ENCODE measurements at regions not wholly inside any gene's neighbourhood (a gene's known extent, or its start where the extent isn't known, plus 50 kb on each side); places are given as distances from the start of the nearest gene placed in this dataset.

DNA sequence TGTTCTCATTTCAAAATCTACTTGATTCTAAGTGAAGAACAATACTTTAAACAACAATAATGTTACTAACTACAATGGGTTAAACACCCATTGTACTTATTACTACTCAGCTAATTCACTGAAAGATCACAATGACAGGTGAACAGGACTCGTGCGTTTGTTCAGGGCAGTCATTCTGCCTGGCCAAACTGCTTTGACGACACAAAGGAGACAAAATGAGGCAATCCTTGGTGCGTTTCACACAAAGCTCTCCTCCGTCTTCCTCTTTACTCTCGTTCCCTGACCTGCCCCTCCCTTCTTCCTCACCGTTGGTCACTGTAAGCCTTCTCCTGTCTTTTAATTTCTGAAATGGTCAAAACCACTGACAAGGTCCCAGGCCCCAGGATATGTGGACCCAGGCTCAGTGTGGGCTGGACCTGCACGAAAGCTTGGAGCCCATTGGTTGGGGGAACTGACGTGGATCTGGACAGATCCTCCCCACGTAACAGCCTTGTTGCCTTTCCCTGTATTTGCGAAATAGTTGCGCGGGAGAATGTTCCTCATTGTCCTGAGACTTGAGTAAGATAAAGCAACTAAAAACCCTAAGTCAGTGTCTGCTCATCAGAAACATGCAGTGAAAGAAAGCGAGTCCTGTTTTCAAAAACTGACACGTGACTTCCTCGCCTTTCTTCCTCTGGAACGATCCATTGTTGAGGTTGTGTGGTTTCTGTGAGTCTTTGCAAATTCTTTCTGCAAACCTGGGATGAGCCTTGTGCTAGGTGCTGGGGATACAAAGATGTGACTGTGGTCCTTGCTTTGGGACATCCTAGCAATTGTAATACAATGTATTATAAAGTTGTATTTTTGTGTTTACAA, 147.1 kb upstream of the RGMA start:
- no peak for DNase-seq (ENCODE audit: low read depth)

- no peak for DNase-seq (ENCODE audit: low read depth)
Observed at GRCh38 chr15:93235269-93235668, 146.3 kb upstream of the RGMA start.

DNA sequence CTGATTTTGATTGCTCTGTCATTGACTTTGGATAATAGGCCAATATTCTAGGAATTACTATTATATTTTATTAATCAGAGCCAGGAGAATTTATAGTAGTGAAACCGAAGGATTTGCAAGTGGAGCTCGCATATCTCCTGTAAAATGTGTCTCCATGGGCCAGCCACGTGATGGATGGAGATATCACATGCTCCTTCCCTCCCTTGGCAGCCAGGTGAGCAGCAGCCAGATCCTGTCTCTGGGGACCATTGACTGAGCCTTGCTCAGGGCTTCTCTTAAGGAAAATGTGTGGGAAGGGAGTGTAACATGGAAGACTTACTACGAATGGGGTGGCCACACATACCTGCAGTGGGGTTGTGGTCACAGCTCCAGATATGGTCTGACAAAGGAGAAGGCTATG, 144.7 kb upstream of the RGMA start:
- no peak for DNase-seq (ENCODE audit: low read depth)

GRCh38 chr15:93232845-93233244, 143.8 kb upstream of the RGMA start:
- no peak for DNase-seq (ENCODE audit: low read depth)

- DNase-seq (ENCODE audit: low read depth) = no peak
Observed at GRCh38 chr15:93231994-93232393, 143.0 kb upstream of the RGMA start.

- no peak for DNase-seq (ENCODE audit: low read depth)
Observed at GRCh38 chr15:93231261-93231925, 142.4 kb upstream of the RGMA start.

DNA sequence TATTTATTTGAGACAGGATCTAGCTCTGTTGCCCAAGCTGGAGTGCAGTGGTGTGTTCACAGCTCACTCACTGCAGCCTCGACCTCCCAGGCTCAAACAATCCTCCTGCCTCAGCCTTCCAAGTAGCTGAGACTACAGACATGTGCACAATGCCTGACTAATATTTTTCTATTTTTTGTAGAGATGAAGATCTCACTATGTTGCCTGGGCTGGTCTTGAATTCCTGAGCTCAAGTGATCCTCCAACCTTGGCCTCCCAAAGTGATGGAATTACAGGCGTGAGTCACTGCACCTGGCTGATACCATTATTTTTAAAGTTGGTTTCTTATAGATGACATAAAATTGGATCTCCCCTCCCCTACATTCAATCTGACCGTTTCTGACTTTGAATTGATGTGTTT, 139.5 kb upstream of the RGMA start:
- no peak for DNase-seq (ENCODE audit: low read depth)

GRCh38 chr15:93223803-93224202, 134.8 kb upstream of the RGMA start:
- no peak for DNase-seq (ENCODE audit: low read depth)

DNA sequence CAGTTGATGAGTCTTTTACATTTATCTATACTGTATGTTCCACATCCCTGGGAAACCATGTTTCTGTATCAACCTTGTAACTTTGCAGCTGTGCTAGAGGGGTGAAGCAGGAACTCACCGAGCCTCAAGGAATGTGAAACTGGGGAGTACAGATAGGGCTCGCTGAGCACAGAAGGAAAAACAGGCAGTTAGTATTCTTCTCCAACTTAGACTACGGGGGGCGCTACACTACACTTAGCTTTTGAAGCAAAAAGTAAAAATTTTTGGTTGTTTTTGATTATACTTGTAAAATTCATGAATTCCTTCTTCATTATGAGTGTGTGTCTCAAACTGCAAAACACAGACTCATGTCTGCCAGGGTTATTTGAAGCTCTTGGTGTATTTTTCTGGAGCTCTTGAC, 132.7 kb upstream of the RGMA start:
- no peak for DNase-seq (ENCODE audit: low read depth)

GRCh38 chr15:93219859-93220420, 130.9 kb upstream of the RGMA start:
- DNase-seq (ENCODE audit: low read depth) = no peak

- DNase-seq (ENCODE audit: low read depth) = no peak
Observed at GRCh38 chr15:93217343-93217742, 128.3 kb upstream of the RGMA start.

DNA sequence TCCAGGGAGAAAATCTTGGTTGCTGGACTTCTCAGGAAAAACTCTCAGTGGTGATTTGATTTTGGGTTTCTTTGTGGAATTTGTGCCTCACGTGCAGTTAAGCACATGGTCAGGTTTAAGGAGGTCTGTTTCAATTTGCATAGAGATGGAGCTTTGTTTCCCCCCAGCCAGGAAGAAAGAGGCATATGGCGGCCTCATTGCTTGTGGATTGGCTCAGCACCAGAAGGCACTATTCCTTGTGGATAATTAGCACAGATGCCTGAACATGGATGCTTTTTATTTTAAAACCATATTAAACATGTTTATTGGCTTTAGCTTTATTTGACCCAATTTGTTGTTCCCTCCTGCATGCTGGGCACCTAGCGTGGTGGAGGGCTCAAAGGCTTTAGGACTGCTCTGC, 125.1 kb upstream of the RGMA start:
- DNase-seq (ENCODE audit: low read depth) = no peak

DNA sequence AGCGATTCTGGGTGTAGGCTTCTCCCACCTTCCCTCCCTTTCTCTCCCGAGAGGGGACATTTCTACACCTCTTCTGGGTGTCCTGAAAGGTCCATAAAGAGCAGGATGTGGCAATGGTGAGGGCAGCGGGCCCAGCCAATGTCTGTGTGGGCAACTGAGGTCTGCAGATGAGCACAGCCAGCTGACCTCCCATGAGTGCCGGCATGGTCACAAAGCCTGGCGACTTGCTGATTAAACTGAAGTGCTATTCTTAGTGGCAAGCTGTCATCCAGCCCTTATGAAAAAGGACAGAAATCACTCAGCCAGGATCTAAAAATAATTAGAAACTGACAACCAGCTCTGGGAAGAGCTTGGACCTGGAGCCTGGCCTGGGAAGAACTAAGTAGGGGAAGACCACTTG, 124.3 kb upstream of the RGMA start:
- no peak for DNase-seq (ENCODE audit: low read depth)

DNA sequence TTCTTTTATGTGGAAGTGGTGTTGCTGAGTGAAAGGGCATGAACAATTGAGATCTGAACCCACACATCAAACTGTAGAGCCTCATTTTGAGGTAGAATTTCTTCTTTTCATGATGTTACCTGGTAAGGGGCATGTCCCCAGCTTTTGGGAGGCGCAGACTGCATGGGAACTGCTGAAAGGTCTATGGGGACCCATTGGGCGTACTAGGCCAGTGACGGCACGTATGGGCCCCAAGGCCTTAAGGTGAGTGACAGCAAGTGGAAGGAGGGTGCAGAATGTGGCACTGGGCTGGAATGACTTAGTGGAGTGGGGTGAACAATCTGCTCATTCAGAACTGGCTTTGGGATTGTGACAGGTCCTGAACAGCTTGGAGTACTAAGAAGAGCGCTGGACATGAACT, 123.6 kb upstream of the RGMA start:
- DNase-seq (ENCODE audit: low read depth) = no peak

DNA sequence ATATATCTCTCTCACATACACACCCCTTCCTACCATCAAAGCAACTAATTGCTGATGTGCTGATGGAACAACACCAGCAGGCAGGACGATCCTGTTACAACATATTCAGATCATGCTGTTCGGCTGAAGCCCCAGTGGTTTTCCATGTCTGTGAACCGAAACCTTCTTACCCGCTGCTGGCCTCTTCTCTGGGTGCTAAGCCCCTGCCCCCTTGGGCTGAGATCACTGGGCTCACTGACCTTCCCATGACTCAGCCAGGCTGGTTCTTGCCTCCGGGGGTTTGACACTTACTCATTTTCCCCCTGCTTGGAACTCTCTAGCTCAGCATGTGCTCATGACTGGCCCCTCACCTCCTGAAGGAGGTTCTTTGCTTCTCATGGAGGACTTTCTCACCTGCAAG, 122.0 kb upstream of the RGMA start:
- DNase-seq (ENCODE audit: low read depth) = no peak

GRCh38 chr15:93209690-93210445, 120.9 kb upstream of the RGMA start:
- no peak for DNase-seq (ENCODE audit: low read depth)

- no peak for DNase-seq (ENCODE audit: low read depth)
Observed at GRCh38 chr15:93206893-93207292, 117.9 kb upstream of the RGMA start.

DNA sequence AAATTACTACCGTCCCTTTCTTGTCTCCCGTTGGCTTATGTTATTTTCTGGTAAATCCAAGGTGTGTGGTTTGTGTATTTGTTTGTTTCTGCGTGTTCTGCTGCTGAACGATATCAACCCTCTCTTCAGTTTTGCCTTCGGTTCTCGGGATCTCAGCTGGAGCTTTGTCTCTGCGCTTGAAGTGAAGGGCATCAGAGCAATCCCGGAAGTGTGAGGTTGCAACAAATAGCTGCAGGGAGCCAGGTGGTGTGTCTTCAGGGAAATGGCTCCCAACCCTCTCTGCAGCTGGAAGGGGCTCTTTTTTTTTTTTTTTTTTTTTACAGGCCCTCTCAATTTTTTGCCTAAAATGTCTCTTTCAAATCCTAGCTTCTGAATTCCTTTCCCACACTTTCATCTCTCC, 116.4 kb upstream of the RGMA start:
- no peak for DNase-seq (ENCODE audit: low read depth)

- no peak for DNase-seq (ENCODE audit: low read depth)
Observed at GRCh38 chr15:93203036-93203435, 114.0 kb upstream of the RGMA start.

DNA sequence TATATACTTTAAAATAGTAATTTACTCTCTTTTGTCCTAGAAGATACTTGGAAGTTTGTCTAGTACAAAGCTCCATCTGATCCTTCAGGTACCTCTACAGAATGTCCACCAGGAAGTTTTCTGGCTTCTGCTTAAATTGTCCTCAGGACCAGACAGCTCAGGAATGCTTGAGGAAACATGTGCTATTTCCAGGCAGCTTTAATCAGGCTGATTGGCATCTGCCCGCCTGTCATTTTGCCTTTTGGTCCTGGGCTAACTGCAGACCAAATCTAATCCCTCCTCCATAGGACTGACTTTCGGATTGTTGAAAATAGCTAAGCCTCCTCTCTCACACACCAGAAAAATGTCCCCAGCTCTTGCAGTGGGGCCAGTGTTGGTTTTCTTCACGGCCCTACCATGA, 113.4 kb upstream of the RGMA start:
- no peak for DNase-seq (ENCODE audit: low read depth)

DNA sequence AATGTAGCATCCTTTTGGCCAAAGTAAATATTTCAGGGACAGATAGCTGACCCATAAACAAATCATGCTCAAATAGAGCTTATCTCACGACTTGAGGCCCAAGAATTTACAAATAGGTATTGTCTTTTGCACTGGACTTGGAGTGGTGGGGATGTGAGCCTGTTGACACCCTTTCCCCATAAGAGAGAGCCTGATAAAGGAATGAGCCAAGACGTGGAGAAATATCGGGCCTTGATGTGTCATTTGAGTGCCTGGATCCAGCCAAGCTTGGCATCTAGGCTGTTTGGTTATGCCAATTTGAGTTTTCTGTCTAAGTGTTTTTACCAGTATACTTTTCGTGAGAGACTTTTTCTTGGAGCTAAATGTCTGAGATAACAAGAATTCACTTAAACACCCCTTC, 112.9 kb upstream of the RGMA start:
- DNase-seq (ENCODE audit: low read depth) = no peak

GRCh38 chr15:93200837-93201226, 111.8 kb upstream of the RGMA start:
- DNase-seq (ENCODE audit: low read depth) = no peak
